ENCODE measurements at regions not wholly inside any gene's neighbourhood (a gene's known extent, or its start where the extent isn't known, plus 50 kb on each side); places are given as distances from the start of the nearest gene placed in this dataset.
"Not testable (repeated sequence)": the region's sequence is repeated elsewhere in the genome, so short reads cannot be mapped to it uniquely, and the experiment has no call there.

DNA sequence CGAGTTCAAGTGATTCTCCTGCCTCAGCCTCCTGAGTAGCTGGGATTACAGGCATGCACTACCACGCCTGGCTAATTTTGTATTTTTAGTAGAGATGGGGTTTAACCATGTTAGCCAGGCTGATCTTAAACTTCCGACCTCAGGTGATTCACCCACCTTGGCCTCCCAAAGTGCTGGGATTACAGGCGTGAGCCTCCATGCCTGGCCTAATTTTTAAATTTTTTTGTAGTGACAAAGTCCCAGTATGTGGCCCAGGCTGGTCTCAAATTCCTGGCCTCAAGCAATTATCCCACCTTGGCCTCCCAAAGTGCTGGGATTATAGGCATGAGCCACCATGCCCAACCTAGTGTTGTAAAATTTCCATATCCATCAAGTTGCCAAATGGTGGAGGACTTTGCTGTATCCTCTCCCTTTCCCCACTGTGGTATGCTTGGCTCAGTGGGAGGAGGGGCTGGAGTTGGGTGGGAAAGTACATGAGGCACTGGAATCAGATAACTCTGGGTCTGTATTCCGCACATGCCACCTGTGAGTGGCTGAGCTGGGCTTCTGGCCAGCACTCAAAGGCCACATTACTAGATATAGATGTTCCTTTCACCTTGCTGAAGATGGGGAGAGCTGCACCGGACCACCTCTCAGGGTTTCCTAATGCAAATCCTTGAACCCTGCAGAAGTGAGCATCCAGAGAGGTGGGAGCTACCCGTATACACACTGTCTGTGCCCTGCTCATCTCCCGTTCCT is 252.6 kb downstream of the GOLGA6L6 start:
- not testable (repeated sequence) for H3K27ac ChIP-seq

GRCh38 chr15:20286559-20286958 is 255.0 kb downstream of the GOLGA6L6 start:
- not testable (repeated sequence) for H3K27ac ChIP-seq

DNA sequence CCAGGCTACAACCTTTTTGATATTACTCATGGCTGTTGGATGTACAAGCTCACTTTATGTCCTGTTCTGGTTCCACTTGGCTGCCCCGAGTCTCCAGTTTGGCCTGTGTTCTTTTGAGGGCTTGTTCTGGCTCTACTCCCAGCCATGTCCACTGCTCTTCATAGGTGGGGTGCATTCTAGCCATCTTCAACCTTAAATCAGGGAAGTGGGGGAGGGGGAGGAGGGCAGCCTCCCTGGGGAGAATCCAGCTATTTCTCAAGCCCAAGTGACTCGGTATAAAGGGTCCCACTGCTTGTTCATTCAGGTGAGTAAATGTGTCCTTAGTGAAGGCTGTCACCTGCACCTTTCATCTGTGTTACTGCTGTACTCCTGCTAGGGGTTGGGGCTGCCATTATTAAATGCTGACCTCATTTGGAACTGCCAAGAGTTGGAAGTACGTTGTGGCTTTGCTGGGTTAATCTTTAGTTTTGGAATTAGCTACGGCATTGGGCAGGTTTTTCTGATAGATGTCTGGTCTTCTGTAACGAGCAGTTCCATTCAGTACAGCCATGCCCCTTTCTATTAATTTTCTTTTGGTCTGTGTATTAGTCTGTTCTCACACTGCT is 255.8 kb downstream of the GOLGA6L6 start:
- not testable (repeated sequence) for H3K27ac ChIP-seq

- H3K27ac ChIP-seq, result not testable (repeated sequence)
Measured at GRCh38 chr15:20284891-20285535, 256.6 kb downstream of the GOLGA6L6 start.

DNA sequence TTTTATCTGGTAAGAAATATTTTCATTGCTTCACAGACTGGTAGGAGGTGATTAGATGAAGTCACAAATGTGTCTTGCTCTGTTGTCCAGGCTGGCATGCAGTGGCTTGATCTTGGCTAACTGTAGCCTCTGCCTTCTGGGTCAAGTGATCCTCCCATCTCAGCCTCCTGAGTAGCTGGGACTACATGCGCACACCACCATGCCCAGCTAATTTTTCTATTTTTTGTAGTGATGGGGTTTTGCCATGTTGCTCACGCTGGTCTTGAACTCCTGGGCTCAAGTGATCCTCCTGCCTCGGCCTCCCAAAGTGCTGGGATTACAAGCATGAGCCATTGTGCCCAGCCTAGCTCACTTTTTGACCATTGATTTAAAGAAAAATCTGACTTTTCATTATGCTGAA is 257.9 kb downstream of the GOLGA6L6 start:
- H3K27ac ChIP-seq, result not testable (repeated sequence)

DNA sequence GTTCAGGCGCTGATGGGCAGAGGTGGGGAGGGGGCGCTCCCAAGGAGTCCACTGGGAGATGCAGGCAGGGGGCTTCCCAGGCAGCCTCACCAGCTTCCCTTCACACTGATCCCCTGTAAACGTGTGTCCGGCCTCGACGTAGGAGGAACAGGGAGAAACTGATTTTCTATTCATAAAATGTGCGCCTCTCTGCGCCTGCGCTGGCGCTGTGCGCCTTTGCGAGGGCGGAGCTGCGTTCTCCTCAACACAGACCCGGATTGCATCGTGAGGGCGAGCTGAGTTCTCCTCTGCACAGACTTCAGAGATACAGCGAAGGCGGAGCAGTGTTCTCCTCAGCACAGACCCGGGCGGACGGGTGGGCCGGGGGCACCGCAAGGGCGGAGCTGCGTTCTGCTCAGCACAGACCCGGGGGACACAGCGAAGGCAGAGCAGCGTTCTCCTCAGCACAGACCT is 259.1 kb downstream of the GOLGA6L6 start:
- H3K27ac ChIP-seq, result not testable (repeated sequence)

DNA sequence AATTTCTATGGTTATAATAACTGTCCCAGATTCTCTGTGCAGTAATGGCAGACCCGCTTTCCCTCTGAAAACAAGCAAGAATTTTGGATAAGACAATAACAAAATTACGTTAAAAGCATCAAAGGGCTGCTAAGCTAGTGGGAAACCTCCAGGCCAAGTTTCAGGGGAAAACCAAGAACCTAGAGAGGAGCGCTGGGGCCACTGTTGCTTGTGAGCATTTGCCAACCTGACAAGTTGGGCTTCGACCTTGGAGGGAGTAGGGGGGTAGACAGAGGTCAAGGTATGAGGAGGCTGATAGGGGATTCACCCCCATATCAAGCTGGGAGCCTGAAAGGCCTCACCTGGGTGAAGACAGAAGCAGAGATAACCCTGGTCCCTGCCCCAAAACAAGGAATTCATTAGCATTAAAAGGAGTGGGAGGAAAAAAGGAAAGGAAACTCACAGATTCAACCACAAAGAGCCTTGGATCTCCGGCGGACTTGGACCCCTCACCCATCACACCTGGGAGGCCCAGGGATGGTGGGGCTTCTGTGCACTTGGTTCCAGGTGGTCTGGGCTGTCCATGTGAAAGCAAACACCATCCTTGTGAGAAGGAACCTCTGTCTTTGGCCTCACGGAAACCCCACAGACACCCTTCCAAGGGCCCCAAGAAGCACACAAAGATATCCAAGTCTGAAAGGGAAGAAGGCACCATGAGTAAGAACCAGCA is 259.9 kb downstream of the GOLGA6L6 start:
- H3K27ac ChIP-seq, result not testable (repeated sequence)

DNA sequence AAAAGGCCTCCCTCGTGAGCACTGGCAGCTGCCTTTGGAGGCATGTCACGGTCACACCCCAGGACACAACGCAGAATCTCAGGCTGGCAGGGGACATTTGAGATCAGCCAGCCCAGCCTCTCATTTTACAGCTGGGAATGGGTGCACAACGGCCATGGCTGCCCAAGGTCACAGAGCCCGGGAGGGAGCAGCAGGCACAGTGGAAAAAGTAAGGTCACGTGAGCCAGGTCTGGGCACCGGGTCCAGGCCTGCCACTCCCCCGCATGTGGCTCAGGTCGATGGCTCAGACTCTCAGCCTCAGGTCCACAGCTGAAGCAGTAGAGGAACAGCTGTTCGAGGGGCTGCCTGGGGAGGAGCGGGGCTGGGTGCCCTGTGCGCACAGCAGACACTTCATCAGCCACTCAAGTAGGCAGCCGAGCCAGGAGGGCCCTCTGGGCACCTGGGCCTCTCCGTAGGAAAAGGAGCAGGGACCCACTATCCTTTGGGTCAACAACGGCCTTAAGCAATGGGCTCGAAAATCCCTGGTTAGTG is 260.6 kb downstream of the GOLGA6L6 start:
- TF ChIP-seq, protein P1, sequence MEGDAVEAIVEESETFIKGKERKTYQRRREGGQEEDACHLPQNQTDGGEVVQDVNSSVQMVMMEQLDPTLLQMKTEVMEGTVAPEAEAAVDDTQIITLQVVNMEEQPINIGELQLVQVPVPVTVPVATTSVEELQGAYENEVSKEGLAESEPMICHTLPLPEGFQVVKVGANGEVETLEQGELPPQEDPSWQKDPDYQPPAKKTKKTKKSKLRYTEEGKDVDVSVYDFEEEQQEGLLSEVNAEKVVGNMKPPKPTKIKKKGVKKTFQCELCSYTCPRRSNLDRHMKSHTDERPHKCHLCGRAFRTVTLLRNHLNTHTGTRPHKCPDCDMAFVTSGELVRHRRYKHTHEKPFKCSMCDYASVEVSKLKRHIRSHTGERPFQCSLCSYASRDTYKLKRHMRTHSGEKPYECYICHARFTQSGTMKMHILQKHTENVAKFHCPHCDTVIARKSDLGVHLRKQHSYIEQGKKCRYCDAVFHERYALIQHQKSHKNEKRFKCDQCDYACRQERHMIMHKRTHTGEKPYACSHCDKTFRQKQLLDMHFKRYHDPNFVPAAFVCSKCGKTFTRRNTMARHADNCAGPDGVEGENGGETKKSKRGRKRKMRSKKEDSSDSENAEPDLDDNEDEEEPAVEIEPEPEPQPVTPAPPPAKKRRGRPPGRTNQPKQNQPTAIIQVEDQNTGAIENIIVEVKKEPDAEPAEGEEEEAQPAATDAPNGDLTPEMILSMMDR (IDR thresholded peaks at IDR 0.05), result no peak
- no peak for TF ChIP-seq ZFX (IDR thresholded peaks at IDR 0.05; ENCODE audit: borderline replicate concordance)
- no peak overlapping the region for H3K27ac ChIP-seq

- H3K27ac ChIP-seq, result not testable (repeated sequence)
Measured at GRCh38 chr15:20280141-20280932, 261.3 kb downstream of the GOLGA6L6 start.

GRCh38 chr15:20279056-20279455 is 262.5 kb downstream of the GOLGA6L6 start:
- not testable (repeated sequence) for H3K27ac ChIP-seq

- H3K27ac ChIP-seq, result not testable (repeated sequence)
Measured at GRCh38 chr15:20278376-20278775, 263.2 kb downstream of the GOLGA6L6 start.

DNA sequence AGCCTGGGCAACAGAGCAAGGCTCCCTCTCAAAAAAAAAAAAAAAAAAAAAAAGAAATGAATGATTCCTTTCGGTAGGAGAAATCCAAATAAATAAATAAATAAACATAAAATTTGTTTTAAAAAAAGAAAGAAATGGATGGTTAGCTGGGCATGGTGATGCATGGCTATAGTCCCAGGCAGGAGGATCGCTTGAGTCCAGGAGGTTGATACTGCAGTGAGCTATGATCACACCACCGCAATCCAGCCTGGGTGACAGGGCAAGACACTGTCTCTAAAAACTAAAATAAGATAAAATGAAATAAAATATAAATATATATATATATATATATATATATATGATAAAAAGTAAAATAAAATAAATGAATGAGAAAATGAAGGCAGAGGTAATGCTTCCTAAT is 264.1 kb downstream of the GOLGA6L6 start:
- H3K27ac ChIP-seq, result not testable (repeated sequence)

DNA sequence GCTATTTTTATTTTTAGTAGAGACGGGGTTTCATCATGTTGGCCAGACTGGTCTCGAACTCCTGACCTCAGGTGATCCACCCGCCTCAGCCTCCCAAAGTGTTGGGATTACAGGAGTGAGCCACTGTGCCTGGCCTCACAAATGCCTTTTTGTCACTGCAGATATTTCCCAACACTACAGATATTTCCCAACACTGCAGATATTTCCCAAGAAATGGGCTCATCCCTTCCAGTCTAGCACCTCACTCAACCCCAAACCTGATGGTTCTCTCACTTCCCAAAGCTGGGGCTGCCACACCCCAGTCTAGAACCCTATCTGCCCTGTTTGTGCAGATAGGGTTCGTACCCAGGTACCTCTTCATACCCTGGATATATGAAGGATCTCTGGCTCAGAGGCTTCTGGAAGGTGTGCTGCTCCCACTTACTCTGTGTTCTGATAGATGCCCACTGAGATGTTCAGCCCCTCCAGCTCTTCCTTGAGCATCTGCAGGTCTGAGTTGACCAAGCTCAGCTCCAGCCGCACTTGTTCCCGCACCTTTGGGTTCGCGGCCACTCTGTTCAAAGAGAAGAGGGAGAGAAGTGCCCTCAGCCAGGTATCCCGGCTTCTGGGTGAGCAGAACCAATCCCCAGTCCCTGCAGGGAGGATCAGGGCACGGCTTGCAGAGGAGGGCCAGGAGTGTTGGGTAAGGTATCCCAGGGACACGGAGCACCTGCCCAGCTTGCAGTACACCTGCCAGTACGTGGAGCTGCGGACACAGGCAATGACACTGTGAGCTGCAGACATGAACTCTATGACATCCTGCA is 265.1 kb downstream of the GOLGA6L6 start:
- peak overlapping the region; percentile 80 for H3K27ac ChIP-seq

DNA sequence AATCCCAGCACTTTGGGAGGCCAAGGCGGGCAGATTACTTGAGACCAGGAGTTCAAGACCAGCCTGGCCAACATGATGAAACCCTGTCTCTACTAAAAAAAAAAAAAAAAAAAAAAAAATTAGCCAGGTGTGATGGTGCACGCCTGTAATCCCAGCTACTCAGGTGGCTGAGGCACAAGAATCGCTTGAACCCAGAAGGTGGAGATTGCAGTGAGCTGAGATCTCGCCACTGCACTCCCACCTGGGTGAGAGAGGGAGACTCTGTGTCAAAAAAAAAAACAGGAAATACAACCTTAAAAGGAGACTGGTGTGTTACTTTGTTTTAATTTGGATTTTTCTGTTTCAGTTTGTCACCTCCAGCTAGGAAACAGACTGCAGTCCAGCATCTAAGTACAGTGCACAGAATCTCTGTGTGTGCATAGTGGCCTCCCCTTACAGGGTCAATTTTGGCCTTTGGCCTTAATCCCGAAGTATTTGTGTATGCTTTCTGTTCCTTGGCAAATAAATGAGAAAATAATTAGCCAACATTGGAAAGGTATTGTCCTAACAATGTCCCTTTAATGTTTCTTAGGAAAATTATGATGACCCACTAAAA is 266.1 kb downstream of the GOLGA6L6 start:
- H3K27ac ChIP-seq, result peak overlapping the region; percentile 80

Data from 22Rv1 (cell line).